GM19455 (cell line): ENCODE measurements at regions not wholly inside any gene's neighbourhood (a gene's known extent, or its start where the extent isn't known, plus 50 kb on each side); places are given as distances from the start of the nearest gene placed in this dataset.

Experiments
- ATAC-seq: cut with Tn5 transposase; IDR thresholded peaks from one replicate; pipeline ENCODE4 v1.9.1; 2021; ENCODE audit not compliant: unreplicated experiment

GRCh38 chr18:41155025-41155424 is 800.0 kb upstream of the PIK3C3 start:
- ATAC-seq: no peak

- no peak for ATAC-seq
These were observed 801.2 kb upstream of the PIK3C3 start for GRCh38 chr18:41153871-41154270.

- ATAC-seq: no peak
These were observed 804.7 kb upstream of the PIK3C3 start for GRCh38 chr18:41150316-41150715.

GRCh38 chr18:41146301-41146700 is 808.7 kb upstream of the PIK3C3 start:
- ATAC-seq: no peak

GRCh38 chr18:41145516-41145915 is 809.5 kb upstream of the PIK3C3 start:
- ATAC-seq: no peak

- no peak for ATAC-seq
These were observed 810.6 kb upstream of the PIK3C3 start for GRCh38 chr18:41144441-41144840.

GRCh38 chr18:41140506-41140905 is 814.5 kb upstream of the PIK3C3 start:
- no peak for ATAC-seq

- ATAC-seq: no peak
These were observed 819.9 kb upstream of the PIK3C3 start for GRCh38 chr18:41135146-41135545.

- no peak for ATAC-seq
These were observed 820.6 kb upstream of the PIK3C3 start for GRCh38 chr18:41134426-41134825.

- no peak for ATAC-seq
These were observed 824.0 kb upstream of the PIK3C3 start for GRCh38 chr18:41131050-41131449.

- no peak for ATAC-seq
These were observed 826.5 kb upstream of the PIK3C3 start for GRCh38 chr18:41128545-41128944.

GRCh38 chr18:41128126-41128525 is 826.9 kb upstream of the PIK3C3 start:
- no peak for ATAC-seq

- no peak for ATAC-seq
These were observed 828.3 kb upstream of the PIK3C3 start for GRCh38 chr18:41126541-41127235.

- no peak for ATAC-seq
These were observed 833.8 kb upstream of the PIK3C3 start for GRCh38 chr18:41121116-41121826.

GRCh38 chr18:41119031-41119430 is 836.0 kb upstream of the PIK3C3 start:
- ATAC-seq: no peak

GRCh38 chr18:41113885-41114482 is 841.0 kb upstream of the PIK3C3 start:
- no peak for ATAC-seq

GRCh38 chr18:41099451-41099850 is 855.6 kb upstream of the PIK3C3 start:
- no peak for ATAC-seq

GRCh38 chr18:41096504-41096903 is 858.5 kb upstream of the PIK3C3 start:
- ATAC-seq: no peak

GRCh38 chr18:41077076-41077475 is 878.0 kb upstream of the PIK3C3 start:
- no peak for ATAC-seq

- ATAC-seq: no peak
These were observed 879.8 kb upstream of the PIK3C3 start for GRCh38 chr18:41075212-41075611.

GRCh38 chr18:41073372-41073954 is 881.6 kb upstream of the PIK3C3 start:
- no peak for ATAC-seq

- ATAC-seq: no peak
These were observed 882.1 kb upstream of the PIK3C3 start for GRCh38 chr18:41072946-41073345.
